IMR-90 (cell line): ENCODE measurements at regions not wholly inside any gene's neighbourhood (a gene's known extent, or its start where the extent isn't known, plus 50 kb on each side); places are given as distances from the start of the nearest gene placed in this dataset.

Experiments
- ATAC-seq: fragments of 200-7000 bp; cut with Tn5 transposase; 2 replicates; pipeline ENCODE4 v1.9.1; 2020; ENCODE audit warnings: low read depth, mild to moderate bottlenecking, moderate library complexity
- BruUV-seq: library from RNA; stranded (reverse); fragments of 400-500 nt; replicated peaks from 2 replicates; lab custom pipeline; 2021; lab: Mats Ljungman, UMichigan
- CTCF ChIA-PET: fragments of 300-600 bp; formaldehyde crosslinking; extraction: SDS; loops from one replicate; lab custom pipeline; 2021; ENCODE audit warnings: antibody characterized with exemption; lab: Yijun Ruan, JAX
- POLR2A ChIA-PET: fragments of 300-600 bp; sonication (Branson Sonifier 250); formaldehyde crosslinking; loops from one replicate; lab custom pipeline; 2022; ENCODE audit warnings: antibody characterized with exemption; ENCODE audit not compliant: unreplicated experiment; lab: Charles Lee
- DNase-seq: peaks from one replicate; pipeline ENCODE4 v3.0.0; 2013
- H2AFZ ChIP-seq: replicated peaks from 2 replicates; pipeline ENCODE3; 2013; ENCODE audit warnings: low read length, mild to moderate bottlenecking; ENCODE audit not compliant: poor library complexity
- H2AK5ac ChIP-seq: 2 replicates; pipeline ENCODE4 v1.6.1; 2013; ENCODE audit warnings: low read depth, low read length, inconsistent platforms
- H2AK9ac ChIP-seq: replicated peaks from 2 replicates; pipeline ENCODE3; 2013; ENCODE audit warnings: mild to moderate bottlenecking, low read depth, low read length, moderate library complexity; ENCODE audit not compliant: poor library complexity
- H2BK120ac ChIP-seq: 2 replicates; pipeline ENCODE4 v1.6.1; 2013; ENCODE audit warnings: low read depth, low read length, inconsistent platforms
- H2BK15ac ChIP-seq: 3 replicates; pipeline ENCODE4 v1.6.1; 2013; ENCODE audit warnings: low read depth, low read length, inconsistent platforms
- H2BK20ac ChIP-seq: 2 replicates; pipeline ENCODE4 v1.6.1; 2013; ENCODE audit warnings: low read depth, mild to moderate bottlenecking, inconsistent platforms, low read length, moderate library complexity
- H2BK5ac ChIP-seq: 2 replicates; pipeline ENCODE4 v1.6.1; 2013; ENCODE audit warnings: mild to moderate bottlenecking, low read depth, low read length, inconsistent platforms; ENCODE audit not compliant: poor library complexity, severe bottlenecking
- H3K14ac ChIP-seq: replicated peaks from 2 replicates; pipeline ENCODE4 v1.6.1; 2013; ENCODE audit warnings: low read depth, low read length, inconsistent platforms
- H3K18ac ChIP-seq: 2 replicates; pipeline ENCODE4 v1.6.1; 2013; ENCODE audit warnings: low read depth, low read length, control low read depth
- H3K23ac ChIP-seq: 2 replicates; pipeline ENCODE4 v1.6.1; 2013; ENCODE audit warnings: low read depth, low read length, inconsistent platforms
- H3K27ac ChIP-seq: 2 replicates; pipeline ENCODE4 v1.5.1; 2013; ENCODE audit warnings: mild to moderate bottlenecking, control low read depth, low read length; ENCODE audit not compliant: insufficient read depth
- H3K27me3 ChIP-seq: 2 replicates; pipeline ENCODE4 v1.6.1; 2013; ENCODE audit warnings: low read length; ENCODE audit not compliant: control insufficient read depth, insufficient read depth
- H3K36me3 ChIP-seq: 2 replicates; pipeline ENCODE4 v1.6.1; 2013; ENCODE audit warnings: low read length, mixed read lengths; ENCODE audit not compliant: control insufficient read depth, insufficient read depth
- H3K4ac ChIP-seq: 2 replicates; pipeline ENCODE4 v1.6.1; 2013; ENCODE audit warnings: low read depth, low read length, inconsistent platforms
- H3K4me1 ChIP-seq: 2 replicates; pipeline ENCODE4 v1.6.1; 2013; ENCODE audit warnings: low read length, mixed read lengths; ENCODE audit not compliant: control insufficient read depth, insufficient read depth
- H3K4me2 ChIP-seq: 2 replicates; pipeline ENCODE4 v1.6.1; 2013; ENCODE audit warnings: low read depth, mild to moderate bottlenecking, control low read depth, low read length, moderate library complexity
- H3K4me3 ChIP-seq: 2 replicates; pipeline ENCODE4 v1.5.1; 2013; ENCODE audit warnings: low read depth, mild to moderate bottlenecking, control low read depth, low read length, moderate library complexity; ENCODE audit not compliant: insufficient read depth
- H3K56ac ChIP-seq: 2 replicates; pipeline ENCODE4 v1.6.1; 2013; ENCODE audit warnings: low read length, inconsistent platforms; ENCODE audit not compliant: insufficient read depth; ENCODE audit errors: extremely low read depth
- H3K79me1 ChIP-seq, 2 experiments: 2 replicates each; pipeline ENCODE4 v1.6.1; 2013; ENCODE audit warnings: low read length in 2 of 2, inconsistent platforms in 1 of 2, low read depth in 1 of 2
- H3K9ac ChIP-seq: 2 replicates; pipeline ENCODE4 v1.6.1; 2013; ENCODE audit warnings: low read depth, low read length, control low read depth
- H3K9me1 ChIP-seq: 2 replicates; pipeline ENCODE4 v1.6.1; 2013; ENCODE audit warnings: low read length, inconsistent platforms; ENCODE audit not compliant: insufficient read depth
- H3K9me3 ChIP-seq: 2 replicates; pipeline ENCODE4 v1.6.1; 2013; ENCODE audit warnings: low read length; ENCODE audit not compliant: control insufficient read depth, insufficient read depth
- H4K20me1 ChIP-seq: 2 replicates; pipeline ENCODE4 v1.6.1; 2013; ENCODE audit warnings: low read length, inconsistent platforms; ENCODE audit not compliant: insufficient read depth
- H4K5ac ChIP-seq: 2 replicates; pipeline ENCODE4 v1.6.1; 2013; ENCODE audit warnings: mild to moderate bottlenecking, low read depth, low read length, control low read depth
- H4K8ac ChIP-seq, 2 experiments: 2 replicates each; pipeline ENCODE4 v1.6.1; 2013; ENCODE audit warnings: low read depth in 2 of 2, low read length in 2 of 2, control low read depth in 1 of 2, inconsistent platforms in 1 of 2
- H4K91ac ChIP-seq: 2 replicates; pipeline ENCODE4 v1.6.1; 2013; ENCODE audit warnings: low read depth, low read length, inconsistent platforms; ENCODE audit not compliant: insufficient read depth
- FOS ChIP-seq: fragments of 150-350 bp; IDR thresholded peaks from 2 replicates; pipeline ENCODE4 v1.6.1; 2016; ENCODE audit warnings: low read depth, low read length
- whole genome bisulfite sequencing, 2 experiments: methylation state at CpG; one replicate each; pipeline versions ENCODE4 v1.1.5 to v1.1.7; 2013; ENCODE audit warnings: missing lambda C conversion rate in 2 of 2; ENCODE audit not compliant: insufficient read length in 1 of 2; ENCODE audit errors: extremely low coverage in 2 of 2; 5-methylcytosine and 5-hydroxymethylcytosine counted together
- dilution Hi-C: fragments of 300-500 bp; cut with HindIII; formaldehyde crosslinking; loops from one replicate; pipeline ENCODE4 v1.14.3; 2018; ENCODE audit warnings: low sequenced_read_pairs; ENCODE audit not compliant: unreplicated experiment
- in situ Hi-C: fragments of 300-500 bp; cut with MboI; formaldehyde crosslinking; loops from 3 replicates; pipeline ENCODE4 v1.14.3; 2019; ENCODE audit warnings: low sequenced_read_pairs, inconsistent platforms, mixed read lengths
- intact Hi-C: fragments of 100-400 bp; cut with micrococcal nuclease; formaldehyde crosslinking; loops from 2 replicates; pipeline ENCODE4 v1.10.0; 2022
- TF ChIP-seq, protein P1 (sequence below): conservative IDR thresholded peaks from 2 replicates; pipeline ENCODE4 v1.5.1; 2012; ENCODE audit warnings: mild to moderate bottlenecking, low read depth, low read length, improper control_type of control experiment

DNA sequence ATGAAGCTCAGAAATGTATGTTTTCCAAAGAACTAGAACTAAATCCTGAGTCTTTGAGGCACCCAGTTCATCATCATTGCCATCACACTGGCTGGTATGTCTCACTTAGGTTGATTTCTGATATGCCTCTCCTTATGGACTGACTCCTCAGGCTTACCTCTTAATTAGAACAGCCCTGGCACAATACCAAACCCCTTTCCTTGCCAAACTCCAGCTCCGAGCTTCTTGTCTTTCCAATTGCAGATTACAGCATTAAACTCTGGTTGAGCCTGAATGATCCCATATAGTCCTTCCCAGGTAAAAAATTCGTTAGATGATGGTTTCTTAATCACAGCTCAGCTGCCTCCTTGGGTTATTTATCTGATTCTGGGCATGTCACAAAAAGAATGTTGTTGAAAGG, 66.3 kb downstream of the RTP4 start:
- H2AFZ ChIP-seq = no peak overlapping the region
- H3K9me3 ChIP-seq = no peaks in the 10 kb centered on the region
- H2BK15ac ChIP-seq = no peak overlapping the region
- no peaks in the 10 kb centered on the region for H4K20me1 ChIP-seq
- DNase-seq (no peak), ATAC-seq (no peak)
- H4K5ac ChIP-seq = no peak overlapping the region
- no TSS peak for BruUV-seq
- H3K9me1 ChIP-seq = no peaks in the 10 kb centered on the region
- no peak overlapping the region for H4K8ac ChIP-seq
- WGBS, 2 experiments = no CpG with 5 or more reads among the region's 2 CpGs
- no peak overlapping the region for H3K56ac ChIP-seq
- in situ Hi-C loops (no loop called here), intact Hi-C loops (no loop called here), dilution Hi-C loops (no loop called here)
- H2BK120ac ChIP-seq = no peak overlapping the region
- POLR2A ChIA-PET = no interaction called here
- H3K4me1 ChIP-seq = no peaks in the 10 kb centered on the region
- H2BK20ac ChIP-seq = no peak overlapping the region
- no peak for TF ChIP-seq FOS
- TF ChIP-seq, protein P1, sequence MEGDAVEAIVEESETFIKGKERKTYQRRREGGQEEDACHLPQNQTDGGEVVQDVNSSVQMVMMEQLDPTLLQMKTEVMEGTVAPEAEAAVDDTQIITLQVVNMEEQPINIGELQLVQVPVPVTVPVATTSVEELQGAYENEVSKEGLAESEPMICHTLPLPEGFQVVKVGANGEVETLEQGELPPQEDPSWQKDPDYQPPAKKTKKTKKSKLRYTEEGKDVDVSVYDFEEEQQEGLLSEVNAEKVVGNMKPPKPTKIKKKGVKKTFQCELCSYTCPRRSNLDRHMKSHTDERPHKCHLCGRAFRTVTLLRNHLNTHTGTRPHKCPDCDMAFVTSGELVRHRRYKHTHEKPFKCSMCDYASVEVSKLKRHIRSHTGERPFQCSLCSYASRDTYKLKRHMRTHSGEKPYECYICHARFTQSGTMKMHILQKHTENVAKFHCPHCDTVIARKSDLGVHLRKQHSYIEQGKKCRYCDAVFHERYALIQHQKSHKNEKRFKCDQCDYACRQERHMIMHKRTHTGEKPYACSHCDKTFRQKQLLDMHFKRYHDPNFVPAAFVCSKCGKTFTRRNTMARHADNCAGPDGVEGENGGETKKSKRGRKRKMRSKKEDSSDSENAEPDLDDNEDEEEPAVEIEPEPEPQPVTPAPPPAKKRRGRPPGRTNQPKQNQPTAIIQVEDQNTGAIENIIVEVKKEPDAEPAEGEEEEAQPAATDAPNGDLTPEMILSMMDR = no peak
- H3K9ac ChIP-seq = no peak overlapping the region
- no peaks in the 10 kb centered on the region for H3K36me3 ChIP-seq
- no peak overlapping the region for H3K23ac ChIP-seq
- no peak overlapping the region for H3K18ac ChIP-seq
- no peak overlapping the region for H3K4ac ChIP-seq
- no peak overlapping the region for H3K14ac ChIP-seq
- H2AK5ac ChIP-seq = no peak overlapping the region
- no peak overlapping the region for H4K91ac ChIP-seq
- no peak overlapping the region for H3K4me2 ChIP-seq
- H3K27me3 ChIP-seq = peaks cover 1% of the 10 kb centered on the region; the same call in 1 of the 2 replicates
- H2BK5ac ChIP-seq = no peak overlapping the region
- no peak overlapping the region for H3K4me3 ChIP-seq
- no peak overlapping the region for H2AK9ac ChIP-seq
- no peaks in the 10 kb centered on the region for H3K79me1 ChIP-seq
- CTCF ChIA-PET = interaction anchor here (0.7 kb wide), 1 partner anchor 1188 kb away, joined by 3 read pairs; no protein-coding TSS in a partner anchor
- no peak overlapping the region for H3K27ac ChIP-seq
